ENCODE measurements at regions not wholly inside any gene's neighbourhood (a gene's known extent, or its start where the extent isn't known, plus 50 kb on each side); places are given as distances from the start of the nearest gene placed in this dataset.

- Histone ChIP-seq H3K4me3 (ENCODE audit: insufficient read length, low read depth) (no peak overlapping the region), H3K9ac (ENCODE audit: insufficient read length, low read depth) (no peak overlapping the region), H3K27me3 (ENCODE audit: insufficient read depth, insufficient read length) (no peaks in the 10 kb centered on the region), H3K9me3 (ENCODE audit: insufficient read depth, low read length) (no peaks in the 10 kb centered on the region), H3K36me3 (ENCODE audit: insufficient read depth, insufficient read length, low read length) (no peaks in the 10 kb centered on the region), H3K4me1 (ENCODE audit: insufficient read depth, insufficient read length) (no peaks in the 10 kb centered on the region)
- no peak for DNase-seq (ENCODE audit: low read depth, low spot score)
- TF ChIP-seq SUZ12 (IDR thresholded peaks at IDR 0.05; ENCODE audit: extremely low read depth, insufficient read depth, insufficient read length) (no peak), YY1 (IDR thresholded peaks at IDR 0.05; ENCODE audit: insufficient read depth, insufficient read length) (no peak)
Measured at GRCh38 chr7:156460858-156461627, 179.5 kb upstream of the RNF32 start.

GRCh38 chr7:156459582-156459981, 181.0 kb upstream of the RNF32 start:
- Histone ChIP-seq H3K27me3 (ENCODE audit: insufficient read depth, insufficient read length) (no peaks in the 10 kb centered on the region), H3K4me3 (ENCODE audit: insufficient read length, low read depth) (no peak overlapping the region), H3K9ac (ENCODE audit: insufficient read length, low read depth) (no peak overlapping the region), H3K36me3 (ENCODE audit: insufficient read depth, insufficient read length, low read length) (no peaks in the 10 kb centered on the region), H3K9me3 (ENCODE audit: insufficient read depth, low read length) (no peaks in the 10 kb centered on the region), H3K4me1 (ENCODE audit: insufficient read depth, insufficient read length) (no peaks in the 10 kb centered on the region)
- no peak for DNase-seq (ENCODE audit: low read depth, low spot score)
- no peak for TF ChIP-seq ZNF274 (IDR thresholded peaks at IDR 0.05; ENCODE audit: low read depth, low read length)
- no peak for TF ChIP-seq YY1 (IDR thresholded peaks at IDR 0.05; ENCODE audit: insufficient read depth, insufficient read length)
- no peak for TF ChIP-seq SUZ12 (IDR thresholded peaks at IDR 0.05; ENCODE audit: extremely low read depth, insufficient read depth, insufficient read length)

- Histone ChIP-seq H3K9ac (ENCODE audit: insufficient read length, low read depth) (no peak overlapping the region), H3K36me3 (ENCODE audit: insufficient read depth, insufficient read length, low read length) (no peaks in the 10 kb centered on the region), H3K4me3 (ENCODE audit: insufficient read length, low read depth) (no peak overlapping the region), H3K4me1 (ENCODE audit: insufficient read depth, insufficient read length) (no peaks in the 10 kb centered on the region), H3K27me3 (ENCODE audit: insufficient read depth, insufficient read length) (no peaks in the 10 kb centered on the region), H3K9me3 (ENCODE audit: insufficient read depth, low read length) (no peaks in the 10 kb centered on the region)
- TF ChIP-seq ZNF274 (IDR thresholded peaks at IDR 0.05; ENCODE audit: low read depth, low read length) = no peak
- no peak for TF ChIP-seq SUZ12 (IDR thresholded peaks at IDR 0.05; ENCODE audit: extremely low read depth, insufficient read depth, insufficient read length)
- TF ChIP-seq YY1 (IDR thresholded peaks at IDR 0.05; ENCODE audit: insufficient read depth, insufficient read length) = no peak
- no peak for DNase-seq (ENCODE audit: low read depth, low spot score)
Measured at GRCh38 chr7:156459067-156459466, 181.5 kb upstream of the RNF32 start.

- Histone ChIP-seq H3K27me3 (ENCODE audit: insufficient read depth, insufficient read length) (no peaks in the 10 kb centered on the region), H3K4me3 (ENCODE audit: insufficient read length, low read depth) (no peak overlapping the region), H3K9ac (ENCODE audit: insufficient read length, low read depth) (no peak overlapping the region), H3K4me1 (ENCODE audit: insufficient read depth, insufficient read length) (no peaks in the 10 kb centered on the region), H3K36me3 (ENCODE audit: insufficient read depth, insufficient read length, low read length) (no peaks in the 10 kb centered on the region), H3K9me3 (ENCODE audit: insufficient read depth, low read length) (no peaks in the 10 kb centered on the region)
- TF ChIP-seq YY1 (IDR thresholded peaks at IDR 0.05; ENCODE audit: insufficient read depth, insufficient read length) (no peak), ZNF274 (IDR thresholded peaks at IDR 0.05; ENCODE audit: low read depth, low read length) (no peak), SUZ12 (IDR thresholded peaks at IDR 0.05; ENCODE audit: extremely low read depth, insufficient read depth, insufficient read length) (no peak)
- no peak for DNase-seq (ENCODE audit: low read depth, low spot score)
Measured at GRCh38 chr7:156458011-156458410, 182.6 kb upstream of the RNF32 start.

GRCh38 chr7:156456503-156457115, 184.0 kb upstream of the RNF32 start:
- Histone ChIP-seq H3K9me3 (ENCODE audit: insufficient read depth, low read length) (no peaks in the 10 kb centered on the region), H3K4me1 (ENCODE audit: insufficient read depth, insufficient read length) (no peaks in the 10 kb centered on the region), H3K36me3 (ENCODE audit: insufficient read depth, insufficient read length, low read length) (no peaks in the 10 kb centered on the region), H3K9ac (ENCODE audit: insufficient read length, low read depth) (no peak overlapping the region), H3K27me3 (ENCODE audit: insufficient read depth, insufficient read length) (no peaks in the 10 kb centered on the region), H3K4me3 (ENCODE audit: insufficient read length, low read depth) (no peak overlapping the region)
- no peak for DNase-seq (ENCODE audit: low read depth, low spot score)
- TF ChIP-seq SUZ12 (IDR thresholded peaks at IDR 0.05; ENCODE audit: extremely low read depth, insufficient read depth, insufficient read length) (no peak), YY1 (IDR thresholded peaks at IDR 0.05; ENCODE audit: insufficient read depth, insufficient read length) (no peak), ZNF274 (IDR thresholded peaks at IDR 0.05; ENCODE audit: low read depth, low read length) (no peak)

- Histone ChIP-seq H3K4me1 (ENCODE audit: insufficient read depth, insufficient read length) (no peaks in the 10 kb centered on the region), H3K9ac (ENCODE audit: insufficient read length, low read depth) (no peak overlapping the region), H3K4me3 (ENCODE audit: insufficient read length, low read depth) (no peak overlapping the region), H3K36me3 (ENCODE audit: insufficient read depth, insufficient read length, low read length) (no peaks in the 10 kb centered on the region), H3K27me3 (ENCODE audit: insufficient read depth, insufficient read length) (no peaks in the 10 kb centered on the region), H3K9me3 (ENCODE audit: insufficient read depth, low read length) (no peaks in the 10 kb centered on the region)
- no peak for DNase-seq (ENCODE audit: low read depth, low spot score)
- TF ChIP-seq ZNF274 (IDR thresholded peaks at IDR 0.05; ENCODE audit: low read depth, low read length) = no peak
- no peak for TF ChIP-seq SUZ12 (IDR thresholded peaks at IDR 0.05; ENCODE audit: extremely low read depth, insufficient read depth, insufficient read length)
- no peak for TF ChIP-seq YY1 (IDR thresholded peaks at IDR 0.05; ENCODE audit: insufficient read depth, insufficient read length)
Measured at GRCh38 chr7:156456032-156456431, 184.5 kb upstream of the RNF32 start.

GRCh38 chr7:156450473-156450872, 190.1 kb upstream of the RNF32 start:
- Histone ChIP-seq H3K36me3 (ENCODE audit: insufficient read depth, insufficient read length, low read length) (no peaks in the 10 kb centered on the region), H3K9ac (ENCODE audit: insufficient read length, low read depth) (no peak overlapping the region), H3K4me3 (ENCODE audit: insufficient read length, low read depth) (no peak overlapping the region), H3K27me3 (ENCODE audit: insufficient read depth, insufficient read length) (no peaks in the 10 kb centered on the region), H3K9me3 (ENCODE audit: insufficient read depth, low read length) (no peaks in the 10 kb centered on the region), H3K4me1 (ENCODE audit: insufficient read depth, insufficient read length) (no peaks in the 10 kb centered on the region)
- no peak for DNase-seq (ENCODE audit: low read depth, low spot score)
- no peak for TF ChIP-seq YY1 (IDR thresholded peaks at IDR 0.05; ENCODE audit: insufficient read depth, insufficient read length)
- TF ChIP-seq ZNF274 (IDR thresholded peaks at IDR 0.05; ENCODE audit: low read depth, low read length) = no peak
- no peak for TF ChIP-seq SUZ12 (IDR thresholded peaks at IDR 0.05; ENCODE audit: extremely low read depth, insufficient read depth, insufficient read length)
